PC-9 (cell line): ENCODE measurements at regions not wholly inside any gene's neighbourhood (a gene's known extent, or its start where the extent isn't known, plus 50 kb on each side); places are given as distances from the start of the nearest gene placed in this dataset.

ENCODE experiments used
- BruUV-seq: library from RNA; stranded (reverse); fragments of 400-500 nt; replicated peaks from 2 replicates; lab custom pipeline; 2021; lab: Mats Ljungman, UMichigan
- CTCF ChIA-PET: fragments of 300-600 bp; sonication (Branson Sonifier 250); formaldehyde crosslinking; loops from one replicate; lab custom pipeline; 2022; ENCODE audit warnings: antibody characterized with exemption; lab: Charles Lee
- POLR2A ChIA-PET: fragments of 300-600 bp; sonication (Branson Sonifier 250); formaldehyde crosslinking; loops from one replicate; lab custom pipeline; 2022; ENCODE audit warnings: antibody characterized with exemption; ENCODE audit not compliant: unreplicated experiment; lab: Charles Lee
- DNase-seq, 2 experiments: peaks; one replicate each; pipeline versions ENCODE4 v3.0.0 to v3.0.0-alpha.2; 2015 to 2022; ENCODE audit warnings: mixed read lengths in 1 of 2
- H2AFZ ChIP-seq: fragments of 200-600 bp; sonication (generic); 2 replicates; pipeline ENCODE4 v1.8.1; 2017; ENCODE audit warnings: antibody characterized with exemption
- H3F3A ChIP-seq: fragments of 200-600 bp; sonication (generic); 2 replicates; pipeline ENCODE4 v1.8.1; 2017; ENCODE audit warnings: antibody characterized with exemption, mild to moderate bottlenecking, low read depth; ENCODE audit not compliant: insufficient read depth
- H3K27ac ChIP-seq: fragments of 200-600 bp; sonication (generic); 2 replicates; pipeline ENCODE4 v1.6.1; 2016; ENCODE audit warnings: mixed run types
- H3K27me3 ChIP-seq: fragments of 200-600 bp; sonication (generic); 2 replicates; pipeline ENCODE4 v1.6.1; 2016; ENCODE audit warnings: low read depth, mixed run types; ENCODE audit not compliant: insufficient read depth
- H3K36me3 ChIP-seq: fragments of 200-600 bp; sonication (generic); 2 replicates; pipeline ENCODE4 v1.6.1; 2016; ENCODE audit warnings: low read depth, mixed run types
- H3K4me1 ChIP-seq: fragments of 200-600 bp; sonication (generic); replicated peaks from 2 replicates; pipeline ENCODE4 v1.6.1; 2016; ENCODE audit warnings: mixed run types; ENCODE audit not compliant: insufficient read depth
- H3K4me2 ChIP-seq: fragments of 200-600 bp; sonication (generic); 2 replicates; pipeline ENCODE4 v1.6.1; 2017; ENCODE audit warnings: mixed run types
- H3K4me3 ChIP-seq: fragments of 200-600 bp; sonication (generic); 2 replicates; pipeline ENCODE4 v1.6.1; 2016; ENCODE audit warnings: mixed run types
- H3K79me2 ChIP-seq: fragments of 200-600 bp; sonication (generic); 2 replicates; pipeline ENCODE4 v1.6.1; 2017; ENCODE audit warnings: low read depth, mixed run types
- H3K9me2 ChIP-seq: fragments of 200-600 bp; sonication (generic); 2 replicates; pipeline ENCODE4 v1.8.1; 2017; ENCODE audit warnings: mild to moderate bottlenecking; ENCODE audit not compliant: insufficient read depth
- H3K9me3 ChIP-seq: fragments of 200-600 bp; sonication (generic); 2 replicates; pipeline ENCODE4 v1.8.1; 2016; ENCODE audit warnings: low read depth; ENCODE audit not compliant: insufficient read depth
- H4K20me1 ChIP-seq: fragments of 200-600 bp; sonication (generic); 2 replicates; pipeline ENCODE4 v1.8.1; 2017; ENCODE audit not compliant: insufficient read depth
- EZH2 ChIP-seq: fragments of 200-600 bp; sonication (generic); IDR thresholded peaks from 2 replicates; pipeline ENCODE4 v1.8.0; 2017; ENCODE audit warnings: antibody characterized with exemption, low read depth
- intact Hi-C: fragments of 100-400 bp; cut with micrococcal nuclease; formaldehyde crosslinking; loops from one replicate; pipeline ENCODE4 v1.10.0; 2022; ENCODE audit not compliant: unreplicated experiment
- TF ChIP-seq, protein P1 (sequence below): fragments of 200-600 bp; sonication (generic); conservative IDR thresholded peaks from 2 replicates; pipeline ENCODE4 v1.6.1; 2017; ENCODE audit warnings: mixed run types, antibody characterized with exemption, mild to moderate bottlenecking, moderate library complexity

GRCh38 chr7:28311670-28312069, 100.6 kb upstream of the CREB5 start:
- Histone ChIP-seq H3K79me2 (no peaks in the 10 kb centered on the region), H3K4me3 (no peak overlapping the region), H3K9me2 (no peaks in the 10 kb centered on the region), H4K20me1 (no peaks in the 10 kb centered on the region), H3F3A (no peaks in the 10 kb centered on the region), H3K27me3 (peaks cover 50% of the 10 kb centered on the region), H3K9me3 (no peaks in the 10 kb centered on the region), H2AFZ (no peak overlapping the region), H3K4me2 (no peak overlapping the region), H3K27ac (no peak overlapping the region), H3K36me3 (no peaks in the 10 kb centered on the region), H3K4me1 (no peaks in the 10 kb centered on the region)
- intact Hi-C loops: no loop called here
- DNase-seq: no peak
- ChIA-PET POLR2A (no interaction called here), CTCF (no interaction called here)
- no peak for TF ChIP-seq EZH2
- TF ChIP-seq, protein P1, sequence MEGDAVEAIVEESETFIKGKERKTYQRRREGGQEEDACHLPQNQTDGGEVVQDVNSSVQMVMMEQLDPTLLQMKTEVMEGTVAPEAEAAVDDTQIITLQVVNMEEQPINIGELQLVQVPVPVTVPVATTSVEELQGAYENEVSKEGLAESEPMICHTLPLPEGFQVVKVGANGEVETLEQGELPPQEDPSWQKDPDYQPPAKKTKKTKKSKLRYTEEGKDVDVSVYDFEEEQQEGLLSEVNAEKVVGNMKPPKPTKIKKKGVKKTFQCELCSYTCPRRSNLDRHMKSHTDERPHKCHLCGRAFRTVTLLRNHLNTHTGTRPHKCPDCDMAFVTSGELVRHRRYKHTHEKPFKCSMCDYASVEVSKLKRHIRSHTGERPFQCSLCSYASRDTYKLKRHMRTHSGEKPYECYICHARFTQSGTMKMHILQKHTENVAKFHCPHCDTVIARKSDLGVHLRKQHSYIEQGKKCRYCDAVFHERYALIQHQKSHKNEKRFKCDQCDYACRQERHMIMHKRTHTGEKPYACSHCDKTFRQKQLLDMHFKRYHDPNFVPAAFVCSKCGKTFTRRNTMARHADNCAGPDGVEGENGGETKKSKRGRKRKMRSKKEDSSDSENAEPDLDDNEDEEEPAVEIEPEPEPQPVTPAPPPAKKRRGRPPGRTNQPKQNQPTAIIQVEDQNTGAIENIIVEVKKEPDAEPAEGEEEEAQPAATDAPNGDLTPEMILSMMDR: no peak
- BruUV-seq: no TSS peak

DNA sequence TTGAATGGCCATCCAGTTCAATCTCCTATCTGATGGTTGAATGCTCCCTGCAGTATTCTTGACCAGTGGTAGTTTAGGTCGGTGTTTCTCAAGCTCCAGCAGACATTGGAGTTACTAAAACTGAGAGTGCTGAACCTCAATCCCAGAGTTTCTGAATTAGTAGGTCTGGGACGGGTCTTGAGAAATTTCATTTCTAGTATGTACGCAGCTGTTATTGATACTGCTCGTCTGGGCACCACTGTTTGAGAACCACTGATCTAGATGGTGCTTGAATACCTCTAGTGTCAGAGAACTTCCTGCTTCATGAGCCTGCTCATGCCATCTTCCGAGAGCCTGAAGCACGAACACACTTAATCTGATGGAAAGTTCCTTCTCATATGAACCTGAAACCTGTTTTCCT, 99.4 kb upstream of the CREB5 start:
- Histone ChIP-seq H3K9me2 (no peaks in the 10 kb centered on the region), H4K20me1 (no peaks in the 10 kb centered on the region), H3K27me3 (peaks cover 57% of the 10 kb centered on the region), H3K4me2 (no peak overlapping the region), H3K4me1 (no peaks in the 10 kb centered on the region), H3K79me2 (no peaks in the 10 kb centered on the region), H3K9me3 (no peaks in the 10 kb centered on the region), H3K27ac (no peak overlapping the region), H3K36me3 (no peaks in the 10 kb centered on the region), H2AFZ (no peak overlapping the region), H3F3A (no peaks in the 10 kb centered on the region), H3K4me3 (no peak overlapping the region)
- ChIA-PET POLR2A (interaction anchor here (0.6 kb wide), 1 partner anchor 166 kb away, joined by 3 read pairs; no protein-coding TSS in a partner anchor), CTCF (no interaction called here)
- intact Hi-C loops: no loop called here
- no peak for TF ChIP-seq EZH2
- TF ChIP-seq, protein P1: no peak
- no TSS peak for BruUV-seq
- DNase-seq: no peak

DNA sequence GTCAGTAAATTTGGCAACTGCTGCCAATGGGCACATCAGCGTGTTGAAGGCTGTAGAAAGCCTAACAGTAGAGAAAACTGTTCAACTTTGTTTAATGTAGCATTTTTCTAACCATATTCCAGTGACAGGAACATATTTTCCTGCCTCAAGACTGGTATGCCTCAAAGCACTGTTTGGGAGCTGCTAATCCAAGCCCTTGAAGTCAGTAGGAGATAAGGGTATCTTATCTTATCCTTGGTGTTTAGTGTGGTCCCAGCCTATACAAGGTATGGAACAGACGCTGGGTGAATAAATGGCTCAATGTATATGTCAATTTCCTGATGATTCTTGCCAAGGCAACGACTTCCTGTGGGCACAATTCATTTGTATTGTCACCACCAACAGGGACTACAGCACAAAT, 97.5 kb upstream of the CREB5 start:
- intact Hi-C loops: no loop called here
- Histone ChIP-seq H2AFZ (no peak overlapping the region), H3K4me2 (no peak overlapping the region), H3K9me2 (no peaks in the 10 kb centered on the region), H4K20me1 (no peaks in the 10 kb centered on the region), H3K27ac (no peak overlapping the region), H3F3A (no peaks in the 10 kb centered on the region), H3K4me3 (no peak overlapping the region), H3K9me3 (no peaks in the 10 kb centered on the region), H3K27me3 (peaks cover 60% of the 10 kb centered on the region), H3K4me1 (no peaks in the 10 kb centered on the region), H3K36me3 (no peaks in the 10 kb centered on the region), H3K79me2 (no peaks in the 10 kb centered on the region)
- BruUV-seq: no TSS peak
- DNase-seq: no peak
- TF ChIP-seq, protein P1: no peak
- no peak for TF ChIP-seq EZH2
- CTCF ChIA-PET: no interaction called here
- POLR2A ChIA-PET: no interaction called here
